ENCODE measurements at regions not wholly inside any gene's neighbourhood (a gene's known extent, or its start where the extent isn't known, plus 50 kb on each side); places are given as distances from the start of the nearest gene placed in this dataset.

- H3K4me1 Mint-ChIP-seq (ENCODE audit: insufficient read depth, unreplicated experiment) = no peaks in the 10 kb centered on the region
- ChIA-PET CTCF (interaction anchor here (0.5 to 1.6 kb wide), 4 partner anchors 87 to 1905 kb away, joined by 3 to 6 read pairs (median 4); no protein-coding TSS in a partner anchor), POLR2A (no interaction called here)
- H3K9me3 Mint-ChIP-seq (ENCODE audit: unreplicated experiment) = no peaks in the 10 kb centered on the region
- peaks cover 10% of the 10 kb centered on the region for H3K27me3 Mint-ChIP-seq (ENCODE audit: insufficient read depth, unreplicated experiment)
- no peak overlapping the region for H3K4me3 Mint-ChIP-seq (ENCODE audit: unreplicated experiment)
- intact Hi-C loops (cut with micrococcal nuclease) = no loop called here
- no TSS peak for BruUV-seq (replicated peaks)
- H3K27ac Mint-ChIP-seq (ENCODE audit: low read depth, unreplicated experiment) = no peak overlapping the region
- no peaks in the 10 kb centered on the region for H3K36me3 Mint-ChIP-seq (ENCODE audit: insufficient read depth, unreplicated experiment)
- DNase-seq (ENCODE audit: unreplicated experiment) = no peak
- TF ChIP-seq CTCF (IDR thresholded peaks at IDR 0.05; ENCODE audit: unreplicated experiment) = no peak
Observed at GRCh38 chr11:123308077-123308476, 113.0 kb upstream of the CLMP start.

GRCh38 chr11:123307276-123307675 is 112.2 kb upstream of the CLMP start:
- no peak overlapping the region for H3K4me3 Mint-ChIP-seq (ENCODE audit: unreplicated experiment)
- intact Hi-C loops (cut with micrococcal nuclease) = no loop called here
- ChIA-PET CTCF (interaction anchor here (1.1 to 1.6 kb wide), 2 partner anchors 100 to 169 kb away, joined by 4 read pairs; no protein-coding TSS in a partner anchor), POLR2A (no interaction called here)
- DNase-seq (ENCODE audit: unreplicated experiment) = no peak
- BruUV-seq (replicated peaks) = no TSS peak
- H3K27ac Mint-ChIP-seq (ENCODE audit: low read depth, unreplicated experiment) = no peak overlapping the region
- H3K36me3 Mint-ChIP-seq (ENCODE audit: insufficient read depth, unreplicated experiment) = no peaks in the 10 kb centered on the region
- H3K4me1 Mint-ChIP-seq (ENCODE audit: insufficient read depth, unreplicated experiment) = no peaks in the 10 kb centered on the region
- peaks cover 18% of the 10 kb centered on the region for H3K27me3 Mint-ChIP-seq (ENCODE audit: insufficient read depth, unreplicated experiment)
- no peak for TF ChIP-seq CTCF (IDR thresholded peaks at IDR 0.05; ENCODE audit: unreplicated experiment)
- no peaks in the 10 kb centered on the region for H3K9me3 Mint-ChIP-seq (ENCODE audit: unreplicated experiment)

DNA sequence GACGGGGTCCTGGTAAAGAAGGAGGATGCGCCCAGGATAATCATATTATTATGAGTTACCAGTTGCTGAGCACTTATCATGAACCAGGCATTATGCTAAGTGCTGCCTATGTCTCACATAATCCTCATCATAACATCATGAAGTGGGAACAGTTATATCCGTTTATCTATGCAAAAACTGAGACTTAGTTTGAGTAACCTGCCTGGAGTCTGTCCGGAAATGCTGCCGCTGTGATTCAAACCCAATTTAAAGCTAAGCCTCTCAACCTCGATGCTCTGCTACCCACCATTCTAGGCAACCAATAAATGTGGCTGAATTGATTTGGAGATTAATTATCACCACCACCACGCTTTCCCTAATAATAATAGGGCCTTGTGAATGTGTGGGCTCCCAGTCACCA is 111.5 kb upstream of the CLMP start:
- Mint-ChIP-seq H3K9me3 (ENCODE audit: unreplicated experiment) (no peaks in the 10 kb centered on the region), H3K27ac (ENCODE audit: low read depth, unreplicated experiment) (no peak overlapping the region), H3K36me3 (ENCODE audit: insufficient read depth, unreplicated experiment) (no peaks in the 10 kb centered on the region), H3K4me3 (ENCODE audit: unreplicated experiment) (no peak overlapping the region), H3K27me3 (ENCODE audit: insufficient read depth, unreplicated experiment) (peaks cover 20% of the 10 kb centered on the region), H3K4me1 (ENCODE audit: insufficient read depth, unreplicated experiment) (no peaks in the 10 kb centered on the region)
- ChIA-PET POLR2A (no interaction called here), CTCF (interaction anchor here (1.1 kb wide), 1 partner anchor 101 kb away, joined by 4 read pairs; no protein-coding TSS in a partner anchor)
- BruUV-seq (replicated peaks) = no TSS peak
- intact Hi-C loops (cut with micrococcal nuclease) = no loop called here
- TF ChIP-seq CTCF (IDR thresholded peaks at IDR 0.05; ENCODE audit: unreplicated experiment) = no peak
- no peak for DNase-seq (ENCODE audit: unreplicated experiment)

- TF ChIP-seq CTCF (IDR thresholded peaks at IDR 0.05; ENCODE audit: unreplicated experiment) = no peak
- no peaks in the 10 kb centered on the region for H3K4me1 Mint-ChIP-seq (ENCODE audit: insufficient read depth, unreplicated experiment)
- ChIA-PET POLR2A (no interaction called here), CTCF (no interaction called here)
- H3K36me3 Mint-ChIP-seq (ENCODE audit: insufficient read depth, unreplicated experiment) = no peaks in the 10 kb centered on the region
- no TSS peak for BruUV-seq (replicated peaks)
- no peak overlapping the region for H3K4me3 Mint-ChIP-seq (ENCODE audit: unreplicated experiment)
- H3K9me3 Mint-ChIP-seq (ENCODE audit: unreplicated experiment) = no peaks in the 10 kb centered on the region
- intact Hi-C loops (cut with micrococcal nuclease) = no loop called here
- peaks cover 20% of the 10 kb centered on the region for H3K27me3 Mint-ChIP-seq (ENCODE audit: insufficient read depth, unreplicated experiment)
- DNase-seq (ENCODE audit: unreplicated experiment) = no peak
- H3K27ac Mint-ChIP-seq (ENCODE audit: low read depth, unreplicated experiment) = no peak overlapping the region
Observed at GRCh38 chr11:123305601-123306375, 110.7 kb upstream of the CLMP start.

All from MCF 10A (cell line).